ENCODE measurements at regions not wholly inside any gene's neighbourhood (a gene's known extent, or its start where the extent isn't known, plus 50 kb on each side); places are given as distances from the start of the nearest gene placed in this dataset.

DNA sequence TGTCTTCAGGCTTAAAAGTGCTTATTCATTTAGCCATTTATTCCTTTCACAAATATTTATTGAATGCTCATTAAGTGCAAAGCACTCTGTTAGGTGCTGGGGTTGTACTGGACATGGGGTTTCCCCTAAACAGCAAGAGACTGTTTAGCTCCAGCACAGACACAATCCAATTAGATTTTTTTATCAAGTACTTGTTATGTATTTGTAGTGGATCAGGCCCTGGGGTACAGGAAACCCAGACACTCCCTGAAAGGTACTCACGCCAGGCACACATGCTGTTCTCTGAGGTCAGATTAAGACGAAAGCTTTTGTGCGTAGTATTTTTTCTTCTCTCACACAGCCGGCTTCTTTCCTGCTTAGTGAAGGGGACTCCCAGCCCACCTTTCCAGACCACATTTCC is 218.1 kb upstream of the PLET1 start:
- H4K91ac ChIP-seq (ENCODE audit: insufficient read depth, low read depth, low read length) = no peak overlapping the region
- H3K4ac ChIP-seq (ENCODE audit: low read depth, low read length) = no peak overlapping the region
- H3K27ac ChIP-seq (ENCODE audit: insufficient read depth, low read length) = no peak overlapping the region
- H2AK5ac ChIP-seq (ENCODE audit: low read depth, low read length) = no peak overlapping the region
- CTCF ChIA-PET = no interaction called here
- H3K18ac ChIP-seq (ENCODE audit: low read depth, low read length) = no peak overlapping the region
- no peaks in the 10 kb centered on the region for H3K36me3 ChIP-seq (ENCODE audit: control insufficient read depth, insufficient read depth, low read length)
- H2BK20ac ChIP-seq (ENCODE audit: low read depth, low read length) = no peak overlapping the region
- dilution Hi-C loops (cut with HindIII; ENCODE audit: low sequenced_read_pairs, unreplicated experiment) (no loop called here), in situ Hi-C loops (cut with MboI; ENCODE audit: low sequenced_read_pairs) (no loop called here), intact Hi-C loops (cut with micrococcal nuclease) (no loop called here)
- H2AFZ ChIP-seq (replicated peaks; ENCODE audit: low read length, poor library complexity) = no peak overlapping the region
- H3K23ac ChIP-seq (ENCODE audit: low read depth, low read length) = no peak overlapping the region
- no peak overlapping the region for H3K9ac ChIP-seq (ENCODE audit: low read depth, low read length)
- H3K4me3 ChIP-seq (ENCODE audit: insufficient read depth, low read depth, low read length) = no peak overlapping the region
- H2BK120ac ChIP-seq (ENCODE audit: low read depth, low read length) = no peak overlapping the region
- no peaks in the 10 kb centered on the region for H3K79me1 ChIP-seq (ENCODE audit: low read depth in 1 of 2, low read length in 2 of 2)
- TF ChIP-seq CHD1 (IDR thresholded peaks at IDR 0.05; ENCODE audit: low read depth, low read length) = no peak
- TF ChIP-seq SMC3 (IDR thresholded peaks at IDR 0.05; ENCODE audit: low read depth, low read length) = no peak
- TF ChIP-seq, protein P1, sequence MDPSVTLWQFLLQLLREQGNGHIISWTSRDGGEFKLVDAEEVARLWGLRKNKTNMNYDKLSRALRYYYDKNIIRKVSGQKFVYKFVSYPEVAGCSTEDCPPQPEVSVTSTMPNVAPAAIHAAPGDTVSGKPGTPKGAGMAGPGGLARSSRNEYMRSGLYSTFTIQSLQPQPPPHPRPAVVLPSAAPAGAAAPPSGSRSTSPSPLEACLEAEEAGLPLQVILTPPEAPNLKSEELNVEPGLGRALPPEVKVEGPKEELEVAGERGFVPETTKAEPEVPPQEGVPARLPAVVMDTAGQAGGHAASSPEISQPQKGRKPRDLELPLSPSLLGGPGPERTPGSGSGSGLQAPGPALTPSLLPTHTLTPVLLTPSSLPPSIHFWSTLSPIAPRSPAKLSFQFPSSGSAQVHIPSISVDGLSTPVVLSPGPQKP (IDR thresholded peaks at IDR 0.05; ENCODE audit: borderline replicate concordance, low read depth, low read length) = no peak
- no TSS peak for BruUV-seq (replicated peaks)
- no peaks in the 10 kb centered on the region for H3K9me3 ChIP-seq (ENCODE audit: control insufficient read depth, insufficient read depth, low read length)
- H3K9me1 ChIP-seq (ENCODE audit: insufficient read depth, low read length) = no peaks in the 10 kb centered on the region
- H3K56ac ChIP-seq (ENCODE audit: extremely low read depth, insufficient read depth, low read length) = no peak overlapping the region
- ATAC-seq (ENCODE audit: low read depth) (no peak), DNase-seq (no peak)
- no peak overlapping the region for H4K8ac ChIP-seq (ENCODE audit: low read depth in 2 of 2, low read length in 2 of 2)
- no peaks in the 10 kb centered on the region for H3K4me1 ChIP-seq (ENCODE audit: control insufficient read depth, insufficient read depth, low read length)
- H2BK15ac ChIP-seq (ENCODE audit: low read depth, low read length) = no peak overlapping the region
- H2BK5ac ChIP-seq (ENCODE audit: low read depth, low read length, poor library complexity, severe bottlenecking) = no peak overlapping the region
- WGBS, 2 experiments (ENCODE audit: extremely low coverage in 2 of 2, insufficient read length in 1 of 2) = 50% methylated on average over 1 of the region's 4 CpGs; no CpG with 5 or more reads in 1 of the 2 experiments
- no peak overlapping the region for H3K4me2 ChIP-seq (ENCODE audit: low read depth, low read length)
- peaks cover 18% of the 10 kb centered on the region for H3K27me3 ChIP-seq (ENCODE audit: control insufficient read depth, insufficient read depth, low read length)
- H2AK9ac ChIP-seq (replicated peaks; ENCODE audit: low read depth, low read length, poor library complexity) = no peak overlapping the region
- H3K14ac ChIP-seq (replicated peaks; ENCODE audit: low read depth, low read length) = no peak overlapping the region
- POLR2A ChIA-PET (ENCODE audit: unreplicated experiment) = no interaction called here
- no peaks in the 10 kb centered on the region for H4K20me1 ChIP-seq (ENCODE audit: insufficient read depth, low read length)
- no peak overlapping the region for H4K5ac ChIP-seq (ENCODE audit: low read depth, low read length)
